GM23338 (cell line): ENCODE measurements at regions not wholly inside any gene's neighbourhood (a gene's known extent, or its start where the extent isn't known, plus 50 kb on each side); places are given as distances from the start of the nearest gene placed in this dataset.

Experiments used
- CREB1 ChIP-seq: fragments of 250-450 bp; sonication (Bioruptor Pico); IDR thresholded peaks from 2 replicates; pipeline ENCODE4 v1.5.0; 2020; ENCODE audit warnings: low read depth, mild to moderate bottlenecking, moderate library complexity
- ETS1 ChIP-seq: IDR thresholded peaks from 2 replicates; pipeline ENCODE4 v1.6.1; 2016; ENCODE audit warnings: antibody characterized with exemption
- EZH2 ChIP-seq: fragments of 200-600 bp; sonication (generic); IDR thresholded peaks from one replicate; pipeline ENCODE4 v1.8.0; 2017; ENCODE audit warnings: antibody characterized with exemption, mild to moderate bottlenecking, low read depth; ENCODE audit not compliant: unreplicated experiment
- EZH2phosphoT487 ChIP-seq: fragments of 200-600 bp; sonication (generic); IDR thresholded peaks from one replicate; pipeline ENCODE4 v1.8.1; 2018; ENCODE audit warnings: antibody characterized with exemption; ENCODE audit not compliant: unreplicated experiment
- JUNB ChIP-seq: IDR thresholded peaks from one replicate; pipeline ENCODE4 v1.6.1; 2016; ENCODE audit warnings: antibody characterized with exemption; ENCODE audit not compliant: unreplicated experiment
- NANOG ChIP-seq: IDR thresholded peaks from 2 replicates; pipeline ENCODE4 v1.6.1; 2016; ENCODE audit warnings: antibody characterized with exemption, borderline replicate concordance
- POLR2AphosphoS5 ChIP-seq: IDR thresholded peaks from 2 replicates; pipeline ENCODE4 v1.6.1; 2016; ENCODE audit warnings: antibody characterized with exemption, low read depth
- STAT1 ChIP-seq: IDR thresholded peaks from one replicate; pipeline ENCODE4 v1.6.1; 2016; ENCODE audit warnings: antibody characterized with exemption; ENCODE audit not compliant: unreplicated experiment
- ZNF331 ChIP-seq: fragments of 250-450 bp; sonication (Bioruptor Pico); IDR thresholded peaks from 2 replicates; pipeline ENCODE4 v1.5.0; 2020; ENCODE audit warnings: low read depth, mild to moderate bottlenecking, moderate library complexity
- ZNF462 ChIP-seq: fragments of 250-450 bp; sonication (Bioruptor Pico); IDR thresholded peaks from 2 replicates; pipeline ENCODE4 v1.5.0; 2020; ENCODE audit warnings: mild to moderate bottlenecking, moderate library complexity
- TF ChIP-seq, protein P1 (sequence below), 2 experiments: fragments of 200-600 bp in 1 of 2; sonication (generic) in 1 of 2; conservative IDR thresholded peaks; 2 replicates each; pipeline versions ENCODE4 v1.5.1 to v1.6.1; 2016 to 2017; ENCODE audit warnings: antibody characterized with exemption in 2 of 2, low read depth in 2 of 2, mild to moderate bottlenecking in 2 of 2, moderate library complexity in 1 of 2
- TF ChIP-seq, protein P2 (sequence below): IDR thresholded peaks from one replicate; pipeline ENCODE4 v1.6.1; 2018; ENCODE audit warnings: antibody characterized with exemption; ENCODE audit not compliant: unreplicated experiment

DNA sequence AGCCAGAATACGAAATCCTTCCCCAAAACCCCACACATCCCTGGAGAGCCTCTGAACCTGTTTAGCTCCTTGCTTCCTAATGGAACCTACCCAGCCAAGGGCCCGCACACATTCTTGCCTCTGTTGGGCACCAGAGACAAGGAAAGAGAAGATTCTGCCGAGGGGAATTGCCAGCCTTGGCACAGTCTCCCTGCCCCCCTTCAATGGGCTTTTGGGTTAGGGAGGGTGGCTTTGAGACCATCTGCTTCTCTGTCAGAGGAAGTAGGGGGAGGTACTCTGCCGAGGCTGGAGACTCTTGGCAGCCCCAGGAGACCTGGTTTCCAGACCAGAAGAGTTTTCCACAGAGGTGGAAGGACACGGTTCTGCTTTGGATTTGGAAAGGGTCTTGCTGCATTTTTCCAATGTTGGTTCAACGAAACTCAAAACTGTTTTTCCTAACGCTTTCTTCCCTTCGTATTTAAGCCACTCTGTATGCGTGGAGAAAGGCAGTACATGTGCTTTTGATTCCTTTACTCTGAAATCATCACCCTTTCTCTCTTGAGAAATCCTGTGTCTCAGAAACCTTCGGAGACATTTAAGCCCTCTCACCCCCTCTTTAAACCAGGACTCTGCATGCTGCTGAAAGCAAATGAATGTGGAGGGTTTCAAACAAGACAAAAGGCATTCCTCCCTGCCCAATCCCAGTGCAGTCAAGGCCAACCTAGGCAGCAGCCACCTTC, 78.8 kb upstream of the PRR23C start:
- TF ChIP-seq, protein P1, sequence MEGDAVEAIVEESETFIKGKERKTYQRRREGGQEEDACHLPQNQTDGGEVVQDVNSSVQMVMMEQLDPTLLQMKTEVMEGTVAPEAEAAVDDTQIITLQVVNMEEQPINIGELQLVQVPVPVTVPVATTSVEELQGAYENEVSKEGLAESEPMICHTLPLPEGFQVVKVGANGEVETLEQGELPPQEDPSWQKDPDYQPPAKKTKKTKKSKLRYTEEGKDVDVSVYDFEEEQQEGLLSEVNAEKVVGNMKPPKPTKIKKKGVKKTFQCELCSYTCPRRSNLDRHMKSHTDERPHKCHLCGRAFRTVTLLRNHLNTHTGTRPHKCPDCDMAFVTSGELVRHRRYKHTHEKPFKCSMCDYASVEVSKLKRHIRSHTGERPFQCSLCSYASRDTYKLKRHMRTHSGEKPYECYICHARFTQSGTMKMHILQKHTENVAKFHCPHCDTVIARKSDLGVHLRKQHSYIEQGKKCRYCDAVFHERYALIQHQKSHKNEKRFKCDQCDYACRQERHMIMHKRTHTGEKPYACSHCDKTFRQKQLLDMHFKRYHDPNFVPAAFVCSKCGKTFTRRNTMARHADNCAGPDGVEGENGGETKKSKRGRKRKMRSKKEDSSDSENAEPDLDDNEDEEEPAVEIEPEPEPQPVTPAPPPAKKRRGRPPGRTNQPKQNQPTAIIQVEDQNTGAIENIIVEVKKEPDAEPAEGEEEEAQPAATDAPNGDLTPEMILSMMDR (conservative IDR thresholded peaks at IDR 0.05; ENCODE audit: low read depth in 2 of 2): no peak
- TF ChIP-seq JUNB (no peak), EZH2phosphoT487 (no peak), POLR2AphosphoS5 (no peak), EZH2 (no peak), CREB1 (CRISPR knock-in tag) (no peak), ETS1 (no peak), STAT1 (no peak), NANOG (no peak), ZNF331 (no peak), ZNF462 (no peak)
- TF ChIP-seq, protein P2, sequence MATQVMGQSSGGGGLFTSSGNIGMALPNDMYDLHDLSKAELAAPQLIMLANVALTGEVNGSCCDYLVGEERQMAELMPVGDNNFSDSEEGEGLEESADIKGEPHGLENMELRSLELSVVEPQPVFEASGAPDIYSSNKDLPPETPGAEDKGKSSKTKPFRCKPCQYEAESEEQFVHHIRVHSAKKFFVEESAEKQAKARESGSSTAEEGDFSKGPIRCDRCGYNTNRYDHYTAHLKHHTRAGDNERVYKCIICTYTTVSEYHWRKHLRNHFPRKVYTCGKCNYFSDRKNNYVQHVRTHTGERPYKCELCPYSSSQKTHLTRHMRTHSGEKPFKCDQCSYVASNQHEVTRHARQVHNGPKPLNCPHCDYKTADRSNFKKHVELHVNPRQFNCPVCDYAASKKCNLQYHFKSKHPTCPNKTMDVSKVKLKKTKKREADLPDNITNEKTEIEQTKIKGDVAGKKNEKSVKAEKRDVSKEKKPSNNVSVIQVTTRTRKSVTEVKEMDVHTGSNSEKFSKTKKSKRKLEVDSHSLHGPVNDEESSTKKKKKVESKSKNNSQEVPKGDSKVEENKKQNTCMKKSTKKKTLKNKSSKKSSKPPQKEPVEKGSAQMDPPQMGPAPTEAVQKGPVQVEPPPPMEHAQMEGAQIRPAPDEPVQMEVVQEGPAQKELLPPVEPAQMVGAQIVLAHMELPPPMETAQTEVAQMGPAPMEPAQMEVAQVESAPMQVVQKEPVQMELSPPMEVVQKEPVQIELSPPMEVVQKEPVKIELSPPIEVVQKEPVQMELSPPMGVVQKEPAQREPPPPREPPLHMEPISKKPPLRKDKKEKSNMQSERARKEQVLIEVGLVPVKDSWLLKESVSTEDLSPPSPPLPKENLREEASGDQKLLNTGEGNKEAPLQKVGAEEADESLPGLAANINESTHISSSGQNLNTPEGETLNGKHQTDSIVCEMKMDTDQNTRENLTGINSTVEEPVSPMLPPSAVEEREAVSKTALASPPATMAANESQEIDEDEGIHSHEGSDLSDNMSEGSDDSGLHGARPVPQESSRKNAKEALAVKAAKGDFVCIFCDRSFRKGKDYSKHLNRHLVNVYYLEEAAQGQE: no peak
